Left ventricle myocardium inferior (tissue), 1 donor: ENCODE measurements at regions not wholly inside any gene's neighbourhood (a gene's known extent, or its start where the extent isn't known, plus 50 kb on each side); places are given as distances from the start of the nearest gene placed in this dataset.

ENCODE experiments used
- DNase-seq: peaks from one replicate; pipeline ENCODE4 v3.0.0-alpha.2; 2020
- H3K27ac ChIP-seq: fragments of 200-600 bp; replicated peaks from 2 replicates; pipeline ENCODE4 v1.8.0; 2021
- H3K27me3 ChIP-seq: fragments of 200-600 bp; 2 replicates; pipeline ENCODE4 v1.8.0; 2021; ENCODE audit warnings: low read depth
- H3K36me3 ChIP-seq: fragments of 200-600 bp; 2 replicates; pipeline ENCODE4 v1.8.0; 2021
- H3K4me1 ChIP-seq: fragments of 200-600 bp; 2 replicates; pipeline ENCODE4 v1.8.0; 2021
- H3K4me3 ChIP-seq: fragments of 200-600 bp; 2 replicates; pipeline ENCODE4 v1.8.0; 2021; ENCODE audit warnings: mild to moderate bottlenecking, moderate library complexity
- H3K9me3 ChIP-seq: fragments of 200-600 bp; replicated peaks from 2 replicates; pipeline ENCODE4 v1.8.0; 2021
- intact Hi-C: fragments of 100-400 bp; cut with micrococcal nuclease; formaldehyde crosslinking; loops from one replicate; pipeline ENCODE4 v1.11.0; 2022
- TF ChIP-seq, protein P1 (sequence below): fragments of 200-600 bp; IDR thresholded peaks from 2 replicates; pipeline ENCODE4 v1.8.0; 2021; ENCODE audit warnings: antibody characterized with exemption, mild to moderate bottlenecking, borderline replicate concordance
- donor health status: DM: no; HTN: yes; CAD: no; lungs with severe emphysema.

DNA sequence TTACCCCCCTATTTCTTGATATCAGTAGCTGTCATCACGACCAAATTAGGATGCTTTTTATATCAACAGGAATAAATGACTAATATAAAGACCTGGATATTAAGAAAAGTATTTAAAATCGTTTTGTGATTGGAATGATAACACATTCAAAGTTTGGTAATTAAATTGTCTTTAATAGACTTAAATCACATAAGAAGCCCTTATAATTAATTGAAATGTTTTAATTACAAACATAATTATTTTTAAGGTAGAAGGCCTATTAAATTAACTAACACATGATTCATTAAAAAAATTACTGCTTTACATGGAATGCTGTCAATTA lies 412.4 kb downstream of the FUT8 start:
- intact Hi-C loops = loop anchor here (5.0 to 10.0 kb wide), 2 partner anchors 408 to 660 kb away; no protein-coding TSS in a partner anchor
- H3K9me3 ChIP-seq = no peaks in the 10 kb centered on the region
- no peak for DNase-seq
- H3K27me3 ChIP-seq = peaks cover 80% of the 10 kb centered on the region
- no peak overlapping the region for H3K4me3 ChIP-seq
- H3K4me1 ChIP-seq = no peaks in the 10 kb centered on the region
- TF ChIP-seq, protein P1, sequence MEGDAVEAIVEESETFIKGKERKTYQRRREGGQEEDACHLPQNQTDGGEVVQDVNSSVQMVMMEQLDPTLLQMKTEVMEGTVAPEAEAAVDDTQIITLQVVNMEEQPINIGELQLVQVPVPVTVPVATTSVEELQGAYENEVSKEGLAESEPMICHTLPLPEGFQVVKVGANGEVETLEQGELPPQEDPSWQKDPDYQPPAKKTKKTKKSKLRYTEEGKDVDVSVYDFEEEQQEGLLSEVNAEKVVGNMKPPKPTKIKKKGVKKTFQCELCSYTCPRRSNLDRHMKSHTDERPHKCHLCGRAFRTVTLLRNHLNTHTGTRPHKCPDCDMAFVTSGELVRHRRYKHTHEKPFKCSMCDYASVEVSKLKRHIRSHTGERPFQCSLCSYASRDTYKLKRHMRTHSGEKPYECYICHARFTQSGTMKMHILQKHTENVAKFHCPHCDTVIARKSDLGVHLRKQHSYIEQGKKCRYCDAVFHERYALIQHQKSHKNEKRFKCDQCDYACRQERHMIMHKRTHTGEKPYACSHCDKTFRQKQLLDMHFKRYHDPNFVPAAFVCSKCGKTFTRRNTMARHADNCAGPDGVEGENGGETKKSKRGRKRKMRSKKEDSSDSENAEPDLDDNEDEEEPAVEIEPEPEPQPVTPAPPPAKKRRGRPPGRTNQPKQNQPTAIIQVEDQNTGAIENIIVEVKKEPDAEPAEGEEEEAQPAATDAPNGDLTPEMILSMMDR = no peak
- no peak overlapping the region for H3K27ac ChIP-seq
- H3K36me3 ChIP-seq = no peaks in the 10 kb centered on the region

DNA sequence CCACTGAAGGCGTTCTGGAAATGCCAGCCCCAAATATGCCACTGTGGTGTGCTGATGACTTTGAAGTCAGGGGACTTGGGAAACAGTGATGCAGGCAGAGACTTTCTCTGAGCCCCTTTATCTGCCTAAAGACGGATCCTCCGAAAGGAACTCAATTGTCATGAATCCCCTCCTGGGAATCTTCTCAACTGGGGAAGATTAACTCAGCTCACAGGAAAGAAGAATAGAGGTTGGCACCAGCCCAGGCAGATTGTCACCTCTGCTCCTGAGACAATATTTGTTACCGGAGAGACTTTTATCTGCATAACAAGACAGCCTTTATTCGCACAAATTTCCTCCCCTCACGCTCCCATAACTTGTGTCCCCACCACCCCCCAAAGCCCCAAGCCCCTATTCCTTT lies 414.4 kb downstream of the FUT8 start:
- H3K27me3 ChIP-seq = peaks cover 75% of the 10 kb centered on the region
- no peaks in the 10 kb centered on the region for H3K9me3 ChIP-seq
- no peak overlapping the region for H3K27ac ChIP-seq
- no peak overlapping the region for H3K4me3 ChIP-seq
- H3K36me3 ChIP-seq = no peaks in the 10 kb centered on the region
- TF ChIP-seq, protein P1 = no peak
- no peak for DNase-seq
- H3K4me1 ChIP-seq = no peaks in the 10 kb centered on the region
- intact Hi-C loops = loop anchor here (5.0 to 10.0 kb wide), 2 partner anchors 410 to 662 kb away; no protein-coding TSS in a partner anchor

DNA sequence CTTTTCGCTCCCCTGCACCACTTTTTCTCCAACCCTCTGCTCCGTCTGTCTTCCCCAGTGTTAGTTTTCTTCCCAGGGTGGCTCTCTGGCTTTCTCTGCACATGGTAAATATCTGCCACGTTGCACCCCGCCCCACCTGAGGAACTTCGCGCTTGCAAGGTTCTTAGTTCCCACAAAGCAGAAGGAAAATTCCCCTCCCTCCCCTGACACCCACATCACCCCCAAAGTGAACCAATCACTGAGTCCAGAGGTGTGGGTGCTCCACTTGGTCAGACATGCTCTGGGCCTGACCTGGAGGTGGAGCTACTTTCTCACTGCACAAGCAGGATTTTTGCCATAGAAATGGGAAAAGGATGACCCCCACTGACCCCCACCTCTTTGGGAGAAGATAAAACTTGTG lies 415.0 kb downstream of the FUT8 start:
- Histone ChIP-seq H3K36me3 (no peaks in the 10 kb centered on the region), H3K27me3 (peaks cover 69% of the 10 kb centered on the region), H3K27ac (no peak overlapping the region), H3K9me3 (no peaks in the 10 kb centered on the region), H3K4me1 (no peaks in the 10 kb centered on the region), H3K4me3 (no peak overlapping the region)
- TF ChIP-seq, protein P1 = no peak
- no peak for DNase-seq
- intact Hi-C loops = loop anchor here (5.0 to 10.0 kb wide), 2 partner anchors 410 to 663 kb away; no protein-coding TSS in a partner anchor

DNA sequence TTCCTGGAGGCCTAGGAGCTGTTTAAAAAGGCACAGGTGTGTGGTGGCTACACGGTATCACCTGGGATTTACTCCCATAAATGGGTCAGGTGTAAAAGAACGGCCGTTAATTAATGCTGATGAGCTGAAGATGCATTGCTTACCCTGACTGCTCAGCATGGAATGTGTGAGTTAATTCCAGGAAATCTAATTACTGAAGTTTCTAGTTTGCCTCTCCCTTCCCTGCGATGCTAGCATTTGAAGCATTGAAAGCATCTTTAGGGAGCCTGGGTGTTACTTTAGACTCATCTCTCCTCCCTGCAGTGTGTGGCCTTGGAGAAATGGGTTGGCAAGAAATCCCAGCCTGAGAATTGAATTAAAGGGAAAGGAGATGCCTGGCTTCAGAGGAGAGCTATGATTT lies 415.9 kb downstream of the FUT8 start:
- Histone ChIP-seq H3K4me1 (peaks cover 6% of the 10 kb centered on the region), H3K9me3 (no peaks in the 10 kb centered on the region), H3K27ac (no peak overlapping the region), H3K27me3 (peaks cover 60% of the 10 kb centered on the region), H3K4me3 (no peak overlapping the region), H3K36me3 (no peaks in the 10 kb centered on the region)
- DNase-seq = no peak
- TF ChIP-seq, protein P1 = no peak
- intact Hi-C loops = loop anchor here (5.0 to 10.0 kb wide), 2 partner anchors 411 to 664 kb away; no protein-coding TSS in a partner anchor

DNA sequence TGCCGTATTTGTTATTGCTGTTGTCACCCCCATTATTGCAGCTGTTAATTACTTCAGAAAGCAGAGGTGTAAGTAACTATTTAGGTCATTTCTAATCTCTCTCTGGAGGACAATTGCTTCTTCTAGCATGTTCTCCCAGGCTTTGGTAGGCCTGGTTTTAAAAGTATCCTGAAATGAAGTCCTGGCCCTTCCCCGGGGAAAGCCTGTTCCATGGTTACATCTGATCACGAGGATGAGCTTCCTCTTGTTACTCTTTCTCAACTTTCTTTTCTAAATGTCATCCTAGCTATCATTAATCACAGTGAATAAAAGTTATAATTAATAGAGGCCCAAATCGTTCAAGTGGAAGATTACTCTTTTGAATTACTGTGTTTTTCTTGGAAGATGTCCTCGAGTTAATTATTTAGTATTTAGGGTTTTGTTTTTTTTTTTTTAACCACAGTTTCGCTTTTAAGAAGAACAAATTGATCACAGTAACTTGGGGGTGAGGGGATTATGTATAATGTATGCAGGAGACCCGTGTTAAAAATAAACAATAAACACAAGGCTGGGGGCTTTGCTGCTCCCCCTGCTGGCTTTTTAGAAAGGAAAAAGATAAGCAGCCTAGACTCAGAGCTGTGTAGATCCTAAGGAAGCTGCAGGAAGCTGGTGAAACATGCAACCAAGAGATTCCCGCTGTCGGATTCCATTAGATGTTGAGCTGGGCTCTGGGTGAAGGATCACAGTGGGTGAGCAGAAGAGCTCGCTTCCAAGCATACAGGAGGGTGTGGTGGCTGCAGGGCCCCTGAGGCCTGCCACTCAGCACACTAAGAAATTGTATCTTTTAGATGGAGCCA lies 420.1 kb downstream of the FUT8 start:
- Histone ChIP-seq H3K9me3 (no peaks in the 10 kb centered on the region), H3K27me3 (peaks cover 55% of the 10 kb centered on the region), H3K27ac (no peak overlapping the region), H3K4me3 (no peak overlapping the region), H3K4me1 (peaks cover 7% of the 10 kb centered on the region), H3K36me3 (no peaks in the 10 kb centered on the region)
- DNase-seq = no peak
- TF ChIP-seq, protein P1 = no peak
- intact Hi-C loops = no loop called here
